NT2/D1 (cell line): ENCODE measurements at regions not wholly inside any gene's neighbourhood (a gene's known extent, or its start where the extent isn't known, plus 50 kb on each side); places are given as distances from the start of the nearest gene placed in this dataset.

Source experiments
- SUZ12 ChIP-seq: IDR thresholded peaks from 2 replicates; pipeline ENCODE4 v1.6.1; 2011; ENCODE audit not compliant: insufficient read length, insufficient read depth; ENCODE audit errors: extremely low read depth
- YY1 ChIP-seq: IDR thresholded peaks from 2 replicates; pipeline ENCODE4 v1.6.1; 2011; ENCODE audit not compliant: insufficient read length, insufficient read depth

DNA sequence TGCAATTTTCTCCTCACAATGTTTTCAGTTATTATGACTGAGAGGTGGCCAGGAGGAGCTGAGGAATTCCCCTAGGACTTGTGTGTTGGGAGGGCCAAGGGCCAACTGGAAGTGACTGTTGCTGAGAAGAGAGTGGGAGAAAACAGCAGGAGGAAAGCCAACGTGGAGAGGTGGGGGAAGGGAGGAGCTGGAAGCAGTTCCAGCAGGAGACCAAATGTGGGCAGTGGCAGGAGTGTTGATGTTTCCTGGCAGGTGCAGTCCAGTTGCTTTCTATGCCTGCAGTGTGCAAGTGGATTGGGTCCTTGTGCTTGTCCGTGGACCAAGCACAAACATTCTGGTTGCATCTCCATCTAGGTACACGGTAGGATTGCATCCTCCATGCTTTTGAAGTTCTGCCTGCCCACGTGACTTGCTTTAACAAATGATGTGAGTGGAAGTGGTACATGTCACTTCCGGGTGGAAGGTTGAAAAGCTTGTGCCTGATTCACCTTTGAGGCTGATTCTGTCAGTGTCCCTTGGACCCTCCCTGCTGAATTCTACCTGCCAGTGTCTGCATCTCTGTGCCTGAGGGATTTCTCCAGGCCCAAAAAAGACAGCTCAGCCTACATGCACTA lies 54.7 kb upstream of the CRHR1 start:
- TF ChIP-seq YY1 (no peak), SUZ12 (no peak)
